Neural cell (in vitro differentiated cells): ENCODE measurements at regions not wholly inside any gene's neighbourhood (a gene's known extent, or its start where the extent isn't known, plus 50 kb on each side); places are given as distances from the start of the nearest gene placed in this dataset.

Experiments used
- H2AFZ ChIP-seq: fragments of 200-600, 300-800 bp; sonication (generic), shearing (Covaris generic); 2 replicates; pipeline ENCODE4 v1.6.0; 2014; ENCODE audit warnings: low read depth, mild to moderate bottlenecking, antibody characterized with exemption, low read length, moderate library complexity
- H3F3A ChIP-seq: fragments of 200-600 bp; shearing (Covaris generic); 2 replicates; pipeline ENCODE4 v1.6.1; 2016; ENCODE audit warnings: mild to moderate bottlenecking, moderate library complexity, mixed read lengths, antibody characterized with exemption, low read length; ENCODE audit not compliant: insufficient read depth, poor library complexity, severe bottlenecking
- H3K27ac ChIP-seq: fragments of 200-600, 300-800 bp; sonication (generic), shearing (Covaris generic); 2 replicates; pipeline ENCODE4 v1.5.1; 2014; ENCODE audit warnings: mild to moderate bottlenecking, low read length, moderate library complexity
- H3K27me3 ChIP-seq: fragments of 300-800, 200-600 bp; sonication (generic), shearing (Covaris generic); 2 replicates; pipeline ENCODE4 v1.6.0; 2014; ENCODE audit warnings: mild to moderate bottlenecking, low read depth, low read length, moderate library complexity; ENCODE audit not compliant: insufficient read depth
- H3K36me3 ChIP-seq: fragments of 300-800, 200-600 bp; sonication (generic), shearing (Covaris generic); 2 replicates; pipeline ENCODE4 v1.5.1; 2014; ENCODE audit warnings: mild to moderate bottlenecking, antibody characterized with exemption, low read length, moderate library complexity; ENCODE audit not compliant: insufficient read depth
- H3K4me2 ChIP-seq: fragments of 300-800, 200-600 bp; sonication (generic), shearing (Covaris generic); 2 replicates; pipeline ENCODE4 v1.6.0; 2014; ENCODE audit warnings: mild to moderate bottlenecking, low read length
- H3K4me3 ChIP-seq: fragments of 300-800, 200-600 bp; sonication (generic), shearing (Covaris generic); 2 replicates; pipeline ENCODE4 v1.5.1; 2014; ENCODE audit warnings: mild to moderate bottlenecking, low read length, moderate library complexity
- H3K79me2 ChIP-seq: fragments of 200-600 bp; shearing (Covaris generic); replicated peaks from 2 replicates; pipeline ENCODE4 v1.6.0; 2014; ENCODE audit warnings: mild to moderate bottlenecking, low read length, moderate library complexity; ENCODE audit not compliant: insufficient read depth
- H3K9ac ChIP-seq: fragments of 300-800, 200-600 bp; sonication (generic), shearing (Covaris generic); 2 replicates; pipeline ENCODE4 v1.6.1; 2016; ENCODE audit warnings: mild to moderate bottlenecking, low read length, mixed read lengths
- H3K9me2 ChIP-seq: fragments of 200-600 bp; shearing (Covaris generic); 2 replicates; pipeline ENCODE4 v1.6.1; 2016; ENCODE audit warnings: mild to moderate bottlenecking, low read length, mixed read lengths; ENCODE audit not compliant: insufficient read depth
- H3K9me3 ChIP-seq: fragments of 200-600, 300-800 bp; sonication (generic), shearing (Covaris generic); 2 replicates; pipeline ENCODE4 v1.6.1; 2016; ENCODE audit warnings: mild to moderate bottlenecking, mixed run types, low read length, moderate library complexity, mixed read lengths
- H4K20me1 ChIP-seq: fragments of 200-600 bp; shearing (Covaris generic); 2 replicates; pipeline ENCODE4 v1.6.1; 2016; ENCODE audit warnings: mild to moderate bottlenecking, mixed run types; ENCODE audit not compliant: insufficient read depth
- EP300 ChIP-seq: fragments of 450-650 bp; conservative IDR thresholded peaks from 2 replicates; pipeline ENCODE4 v1.6.1; 2014; ENCODE audit warnings: antibody characterized with exemption, mild to moderate bottlenecking, moderate library complexity; ENCODE audit not compliant: poor library complexity, severe bottlenecking
- EZH2 ChIP-seq: fragments of 200-600, 300-800 bp; shearing (Covaris generic), sonication (generic); IDR thresholded peaks from 2 replicates; pipeline ENCODE4 v1.6.1; 2014; ENCODE audit warnings: antibody characterized with exemption, low read length, borderline replicate concordance, mild to moderate bottlenecking; ENCODE audit not compliant: insufficient read depth, poor library complexity, severe bottlenecking
- MXI1 ChIP-seq: fragments of 450-650 bp; conservative IDR thresholded peaks from 2 replicates; pipeline ENCODE4 v1.6.1; 2014; ENCODE audit warnings: antibody characterized with exemption, mild to moderate bottlenecking; ENCODE audit not compliant: poor library complexity, severe bottlenecking
- POLR2AphosphoS5 ChIP-seq: IDR thresholded peaks from 2 replicates; pipeline ENCODE4 v1.6.1; 2012
- RAD21 ChIP-seq: fragments of 450-650 bp; conservative IDR thresholded peaks from 2 replicates; pipeline ENCODE4 v1.6.1; 2014; ENCODE audit warnings: antibody characterized with exemption, mild to moderate bottlenecking, moderate library complexity
- SMC3 ChIP-seq: fragments of 450-650 bp; conservative IDR thresholded peaks from 2 replicates; pipeline ENCODE4 v1.6.1; 2014; ENCODE audit warnings: antibody characterized with exemption, mild to moderate bottlenecking, moderate library complexity; ENCODE audit not compliant: poor library complexity
- TAF1 ChIP-seq: IDR thresholded peaks from 2 replicates; pipeline ENCODE4 v1.6.1; 2012; ENCODE audit warnings: low read depth
- TF ChIP-seq, protein P1 (sequence below): fragments of 450-650 bp; IDR thresholded peaks from 2 replicates; pipeline ENCODE4 v1.5.1; 2014; ENCODE audit warnings: antibody characterized with exemption, mild to moderate bottlenecking, moderate library complexity; ENCODE audit not compliant: poor library complexity, severe bottlenecking
- TF ChIP-seq, protein P2 (sequence below): IDR thresholded peaks from 2 replicates; pipeline ENCODE4 v1.6.1; 2012; ENCODE audit warnings: borderline replicate concordance

DNA sequence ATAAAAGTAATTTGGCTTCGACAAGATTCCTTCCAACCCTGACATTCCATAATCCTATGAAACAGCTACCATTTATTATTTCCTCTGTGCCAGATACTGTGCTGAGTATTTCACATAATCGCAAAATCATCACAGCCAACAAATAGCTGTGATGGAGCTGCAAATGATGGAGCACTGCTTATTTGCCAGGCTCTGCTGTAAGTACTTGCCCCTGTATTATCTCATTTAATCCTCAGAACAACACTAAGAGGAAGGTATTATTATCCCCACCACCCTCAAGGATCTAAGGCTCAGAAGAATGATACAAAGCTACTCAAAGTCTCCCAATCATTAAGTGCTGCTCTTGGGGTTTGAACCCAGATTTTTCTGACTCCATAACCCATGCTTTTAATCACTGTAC is 145.5 kb downstream of the CCDC34 start:
- Histone ChIP-seq H3F3A (no peaks in the 10 kb centered on the region), H3K9me2 (no peaks in the 10 kb centered on the region), H3K27ac (no peak overlapping the region), H3K36me3 (no peaks in the 10 kb centered on the region), H3K27me3 (no peaks in the 10 kb centered on the region), H3K4me2 (no peak overlapping the region), H4K20me1 (no peaks in the 10 kb centered on the region), H3K9me3 (no peaks in the 10 kb centered on the region), H2AFZ (no peak overlapping the region), H3K4me3 (no peak overlapping the region), H3K9ac (no peak overlapping the region), H3K79me2 (no peaks in the 10 kb centered on the region)
- TF ChIP-seq EP300 (no peak), EZH2 (no peak)
- TF ChIP-seq, protein P1, sequence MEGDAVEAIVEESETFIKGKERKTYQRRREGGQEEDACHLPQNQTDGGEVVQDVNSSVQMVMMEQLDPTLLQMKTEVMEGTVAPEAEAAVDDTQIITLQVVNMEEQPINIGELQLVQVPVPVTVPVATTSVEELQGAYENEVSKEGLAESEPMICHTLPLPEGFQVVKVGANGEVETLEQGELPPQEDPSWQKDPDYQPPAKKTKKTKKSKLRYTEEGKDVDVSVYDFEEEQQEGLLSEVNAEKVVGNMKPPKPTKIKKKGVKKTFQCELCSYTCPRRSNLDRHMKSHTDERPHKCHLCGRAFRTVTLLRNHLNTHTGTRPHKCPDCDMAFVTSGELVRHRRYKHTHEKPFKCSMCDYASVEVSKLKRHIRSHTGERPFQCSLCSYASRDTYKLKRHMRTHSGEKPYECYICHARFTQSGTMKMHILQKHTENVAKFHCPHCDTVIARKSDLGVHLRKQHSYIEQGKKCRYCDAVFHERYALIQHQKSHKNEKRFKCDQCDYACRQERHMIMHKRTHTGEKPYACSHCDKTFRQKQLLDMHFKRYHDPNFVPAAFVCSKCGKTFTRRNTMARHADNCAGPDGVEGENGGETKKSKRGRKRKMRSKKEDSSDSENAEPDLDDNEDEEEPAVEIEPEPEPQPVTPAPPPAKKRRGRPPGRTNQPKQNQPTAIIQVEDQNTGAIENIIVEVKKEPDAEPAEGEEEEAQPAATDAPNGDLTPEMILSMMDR = no peak

DNA sequence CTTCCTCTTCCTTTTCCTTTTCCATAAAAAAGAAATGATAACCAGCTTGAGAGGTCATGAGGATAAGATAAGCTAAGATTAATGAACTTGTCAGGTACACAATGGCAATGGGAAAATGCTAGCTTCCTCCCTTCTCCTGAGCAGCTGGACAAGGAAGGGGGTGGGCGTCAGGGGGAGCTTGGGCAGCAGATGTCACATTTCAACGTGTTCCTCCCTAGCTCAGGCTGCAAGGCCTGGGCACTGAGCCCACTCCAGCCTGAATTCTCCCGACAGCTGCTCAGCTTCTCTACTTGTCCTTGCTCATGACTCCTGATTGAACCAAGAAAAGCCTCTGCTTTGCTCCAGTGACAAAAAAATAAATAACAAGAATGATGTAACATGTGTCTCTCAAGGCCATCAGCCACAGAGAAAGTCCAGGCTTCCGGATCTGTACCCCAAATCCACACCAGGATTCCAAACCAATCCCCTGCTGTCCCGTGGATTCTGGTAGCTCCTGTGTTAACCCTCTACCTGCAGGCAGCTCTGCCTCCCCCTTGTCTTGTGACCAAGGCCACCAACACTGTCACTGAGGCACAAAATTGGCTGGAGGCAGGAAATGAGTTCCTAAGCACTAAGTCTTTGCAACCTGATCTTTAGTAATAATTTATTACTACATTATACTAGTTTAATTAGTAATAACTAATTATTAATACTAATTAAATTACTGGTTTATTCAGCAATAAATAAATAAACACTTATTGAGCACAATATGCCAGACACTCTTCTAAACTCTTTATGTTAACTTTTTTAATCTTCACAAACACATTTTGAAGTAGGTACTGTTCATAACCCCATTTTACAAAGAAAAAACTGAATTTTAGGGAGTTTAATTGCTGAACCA is 146.5 kb downstream of the CCDC34 start:
- TF ChIP-seq, protein P1 = no peak
- TF ChIP-seq POLR2AphosphoS5 (no peak), SMC3 (no peak), MXI1 (no peak), TAF1 (no peak), RAD21 (no peak)
- TF ChIP-seq, protein P2, sequence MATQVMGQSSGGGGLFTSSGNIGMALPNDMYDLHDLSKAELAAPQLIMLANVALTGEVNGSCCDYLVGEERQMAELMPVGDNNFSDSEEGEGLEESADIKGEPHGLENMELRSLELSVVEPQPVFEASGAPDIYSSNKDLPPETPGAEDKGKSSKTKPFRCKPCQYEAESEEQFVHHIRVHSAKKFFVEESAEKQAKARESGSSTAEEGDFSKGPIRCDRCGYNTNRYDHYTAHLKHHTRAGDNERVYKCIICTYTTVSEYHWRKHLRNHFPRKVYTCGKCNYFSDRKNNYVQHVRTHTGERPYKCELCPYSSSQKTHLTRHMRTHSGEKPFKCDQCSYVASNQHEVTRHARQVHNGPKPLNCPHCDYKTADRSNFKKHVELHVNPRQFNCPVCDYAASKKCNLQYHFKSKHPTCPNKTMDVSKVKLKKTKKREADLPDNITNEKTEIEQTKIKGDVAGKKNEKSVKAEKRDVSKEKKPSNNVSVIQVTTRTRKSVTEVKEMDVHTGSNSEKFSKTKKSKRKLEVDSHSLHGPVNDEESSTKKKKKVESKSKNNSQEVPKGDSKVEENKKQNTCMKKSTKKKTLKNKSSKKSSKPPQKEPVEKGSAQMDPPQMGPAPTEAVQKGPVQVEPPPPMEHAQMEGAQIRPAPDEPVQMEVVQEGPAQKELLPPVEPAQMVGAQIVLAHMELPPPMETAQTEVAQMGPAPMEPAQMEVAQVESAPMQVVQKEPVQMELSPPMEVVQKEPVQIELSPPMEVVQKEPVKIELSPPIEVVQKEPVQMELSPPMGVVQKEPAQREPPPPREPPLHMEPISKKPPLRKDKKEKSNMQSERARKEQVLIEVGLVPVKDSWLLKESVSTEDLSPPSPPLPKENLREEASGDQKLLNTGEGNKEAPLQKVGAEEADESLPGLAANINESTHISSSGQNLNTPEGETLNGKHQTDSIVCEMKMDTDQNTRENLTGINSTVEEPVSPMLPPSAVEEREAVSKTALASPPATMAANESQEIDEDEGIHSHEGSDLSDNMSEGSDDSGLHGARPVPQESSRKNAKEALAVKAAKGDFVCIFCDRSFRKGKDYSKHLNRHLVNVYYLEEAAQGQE = no peak
- Histone ChIP-seq H3K9me3 (no peaks in the 10 kb centered on the region), H3K4me2 (no peak overlapping the region), H2AFZ (no peak overlapping the region), H3K79me2 (no peaks in the 10 kb centered on the region), H3K4me3 (no peak overlapping the region), H3K27ac (no peak overlapping the region), H3F3A (no peaks in the 10 kb centered on the region), H4K20me1 (no peaks in the 10 kb centered on the region), H3K27me3 (no peaks in the 10 kb centered on the region), H3K36me3 (no peaks in the 10 kb centered on the region), H3K9me2 (no peaks in the 10 kb centered on the region), H3K9ac (no peak overlapping the region)
